ENCODE measurements at regions not wholly inside any gene's neighbourhood (a gene's known extent, or its start where the extent isn't known, plus 50 kb on each side); places are given as distances from the start of the nearest gene placed in this dataset.

GRCh38 chr5:5793242-5794117 is 371.0 kb downstream of the ICE1 start:
- H3K9ac ChIP-seq (ENCODE audit: low read depth, low read length) = no peak overlapping the region
- H3K4me2 ChIP-seq (ENCODE audit: low read length) = no peak overlapping the region
- no peaks in the 10 kb centered on the region for H3K27me3 ChIP-seq (ENCODE audit: control insufficient read depth, insufficient read depth, low read length)
- H3K4me3 ChIP-seq (ENCODE audit: low read length) = no peak overlapping the region
- no peaks in the 10 kb centered on the region for H3K4me1 ChIP-seq (ENCODE audit: control insufficient read depth, insufficient read depth, low read length)
- H3K36me3 ChIP-seq (ENCODE audit: insufficient read depth, low read length) = no peaks in the 10 kb centered on the region
- H3K9me3 ChIP-seq (replicated peaks; ENCODE audit: low read length) = peaks cover 7% of the 10 kb centered on the region

GRCh38 chr5:5792106-5792505 is 369.6 kb downstream of the ICE1 start:
- no peaks in the 10 kb centered on the region for H3K27me3 ChIP-seq (ENCODE audit: control insufficient read depth, insufficient read depth, low read length)
- H3K4me2 ChIP-seq (ENCODE audit: low read length) = no peak overlapping the region
- no peak overlapping the region for H3K4me3 ChIP-seq (ENCODE audit: low read length)
- H3K36me3 ChIP-seq (ENCODE audit: insufficient read depth, low read length) = no peaks in the 10 kb centered on the region
- H3K4me1 ChIP-seq (ENCODE audit: control insufficient read depth, insufficient read depth, low read length) = no peaks in the 10 kb centered on the region
- no peak overlapping the region for H3K9ac ChIP-seq (ENCODE audit: low read depth, low read length)
- peaks cover 7% of the 10 kb centered on the region for H3K9me3 ChIP-seq (replicated peaks; ENCODE audit: low read length)

GRCh38 chr5:5788793-5789192 is 366.3 kb downstream of the ICE1 start:
- H3K9ac ChIP-seq (ENCODE audit: low read depth, low read length) = no peak overlapping the region
- H3K9me3 ChIP-seq (replicated peaks; ENCODE audit: low read length) = peaks cover 7% of the 10 kb centered on the region
- no peaks in the 10 kb centered on the region for H3K36me3 ChIP-seq (ENCODE audit: insufficient read depth, low read length)
- H3K27me3 ChIP-seq (ENCODE audit: control insufficient read depth, insufficient read depth, low read length) = no peaks in the 10 kb centered on the region
- H3K4me3 ChIP-seq (ENCODE audit: low read length) = no peak overlapping the region
- no peaks in the 10 kb centered on the region for H3K4me1 ChIP-seq (ENCODE audit: control insufficient read depth, insufficient read depth, low read length)
- H3K4me2 ChIP-seq (ENCODE audit: low read length) = no peak overlapping the region

- no peak overlapping the region for H3K4me3 ChIP-seq (ENCODE audit: low read length)
- no peak overlapping the region for H3K4me2 ChIP-seq (ENCODE audit: low read length)
- H3K9ac ChIP-seq (ENCODE audit: low read depth, low read length) = no peak overlapping the region
- H3K9me3 ChIP-seq (replicated peaks; ENCODE audit: low read length) = peaks cover 7% of the 10 kb centered on the region
- H3K27me3 ChIP-seq (ENCODE audit: control insufficient read depth, insufficient read depth, low read length) = no peaks in the 10 kb centered on the region
- no peaks in the 10 kb centered on the region for H3K4me1 ChIP-seq (ENCODE audit: control insufficient read depth, insufficient read depth, low read length)
- H3K36me3 ChIP-seq (ENCODE audit: insufficient read depth, low read length) = no peaks in the 10 kb centered on the region
These were observed 364.9 kb downstream of the ICE1 start for GRCh38 chr5:5787373-5787772.

GRCh38 chr5:5784101-5784500 is 361.6 kb downstream of the ICE1 start:
- no peak overlapping the region for H3K9ac ChIP-seq (ENCODE audit: low read depth, low read length)
- H3K36me3 ChIP-seq (ENCODE audit: insufficient read depth, low read length) = no peaks in the 10 kb centered on the region
- no peaks in the 10 kb centered on the region for H3K9me3 ChIP-seq (replicated peaks; ENCODE audit: low read length)
- no peak overlapping the region for H3K4me3 ChIP-seq (ENCODE audit: low read length)
- no peaks in the 10 kb centered on the region for H3K4me1 ChIP-seq (ENCODE audit: control insufficient read depth, insufficient read depth, low read length)
- no peak overlapping the region for H3K4me2 ChIP-seq (ENCODE audit: low read length)
- H3K27me3 ChIP-seq (ENCODE audit: control insufficient read depth, insufficient read depth, low read length) = no peaks in the 10 kb centered on the region

GRCh38 chr5:5783021-5783420 is 360.5 kb downstream of the ICE1 start:
- no peaks in the 10 kb centered on the region for H3K27me3 ChIP-seq (ENCODE audit: control insufficient read depth, insufficient read depth, low read length)
- H3K4me2 ChIP-seq (ENCODE audit: low read length) = no peak overlapping the region
- H3K4me3 ChIP-seq (ENCODE audit: low read length) = no peak overlapping the region
- no peaks in the 10 kb centered on the region for H3K36me3 ChIP-seq (ENCODE audit: insufficient read depth, low read length)
- no peak overlapping the region for H3K9ac ChIP-seq (ENCODE audit: low read depth, low read length)
- H3K4me1 ChIP-seq (ENCODE audit: control insufficient read depth, insufficient read depth, low read length) = no peaks in the 10 kb centered on the region
- no peaks in the 10 kb centered on the region for H3K9me3 ChIP-seq (replicated peaks; ENCODE audit: low read length)

GRCh38 chr5:5782402-5782801 is 359.9 kb downstream of the ICE1 start:
- no peak overlapping the region for H3K4me2 ChIP-seq (ENCODE audit: low read length)

GRCh38 chr5:5781335-5781734 is 358.9 kb downstream of the ICE1 start:
- no peak overlapping the region for H3K4me3 ChIP-seq (ENCODE audit: low read length)
- H3K4me1 ChIP-seq (ENCODE audit: control insufficient read depth, insufficient read depth, low read length) = no peaks in the 10 kb centered on the region
- H3K9me3 ChIP-seq (replicated peaks; ENCODE audit: low read length) = peaks cover 3% of the 10 kb centered on the region
- no peak overlapping the region for H3K9ac ChIP-seq (ENCODE audit: low read depth, low read length)
- no peaks in the 10 kb centered on the region for H3K27me3 ChIP-seq (ENCODE audit: control insufficient read depth, insufficient read depth, low read length)
- no peak overlapping the region for H3K4me2 ChIP-seq (ENCODE audit: low read length)
- no peaks in the 10 kb centered on the region for H3K36me3 ChIP-seq (ENCODE audit: insufficient read depth, low read length)

More at GRCh38 chr5:5782402-5782801, 359.9 kb downstream of the ICE1 start:
- Histone ChIP-seq H3K36me3 (ENCODE audit: insufficient read depth, low read length) (no peaks in the 10 kb centered on the region), H3K9ac (ENCODE audit: low read depth, low read length) (no peak overlapping the region), H3K27me3 (ENCODE audit: control insufficient read depth, insufficient read depth, low read length) (no peaks in the 10 kb centered on the region), H3K9me3 (replicated peaks; ENCODE audit: low read length) (no peaks in the 10 kb centered on the region), H3K4me3 (ENCODE audit: low read length) (no peak overlapping the region), H3K4me1 (ENCODE audit: control insufficient read depth, insufficient read depth, low read length) (no peaks in the 10 kb centered on the region)

- no peaks in the 10 kb centered on the region for H3K4me1 ChIP-seq (ENCODE audit: control insufficient read depth, insufficient read depth, low read length)
- no peak overlapping the region for H3K4me3 ChIP-seq (ENCODE audit: low read length)
- H3K9me3 ChIP-seq (replicated peaks; ENCODE audit: low read length) = peaks cover 3% of the 10 kb centered on the region
- H3K9ac ChIP-seq (ENCODE audit: low read depth, low read length) = no peak overlapping the region
- no peaks in the 10 kb centered on the region for H3K36me3 ChIP-seq (ENCODE audit: insufficient read depth, low read length)
- no peak overlapping the region for H3K4me2 ChIP-seq (ENCODE audit: low read length)
- H3K27me3 ChIP-seq (ENCODE audit: control insufficient read depth, insufficient read depth, low read length) = no peaks in the 10 kb centered on the region
These were observed 357.8 kb downstream of the ICE1 start for GRCh38 chr5:5780253-5780652.

- H3K36me3 ChIP-seq (ENCODE audit: insufficient read depth, low read length) = no peaks in the 10 kb centered on the region
- no peaks in the 10 kb centered on the region for H3K27me3 ChIP-seq (ENCODE audit: control insufficient read depth, insufficient read depth, low read length)
- H3K4me1 ChIP-seq (ENCODE audit: control insufficient read depth, insufficient read depth, low read length) = no peaks in the 10 kb centered on the region
- H3K9ac ChIP-seq (ENCODE audit: low read depth, low read length) = no peak overlapping the region
- no peak overlapping the region for H3K4me2 ChIP-seq (ENCODE audit: low read length)
- peaks cover 3% of the 10 kb centered on the region for H3K9me3 ChIP-seq (replicated peaks; ENCODE audit: low read length)
- H3K4me3 ChIP-seq (ENCODE audit: low read length) = no peak overlapping the region
These were observed 354.5 kb downstream of the ICE1 start for GRCh38 chr5:5777013-5777412.

GRCh38 chr5:5772202-5772601 is 349.7 kb downstream of the ICE1 start:
- Histone ChIP-seq H3K4me2 (ENCODE audit: low read length) (no peak overlapping the region), H3K27me3 (ENCODE audit: control insufficient read depth, insufficient read depth, low read length) (no peaks in the 10 kb centered on the region), H3K4me1 (ENCODE audit: control insufficient read depth, insufficient read depth, low read length) (no peaks in the 10 kb centered on the region), H3K9ac (ENCODE audit: low read depth, low read length) (no peak overlapping the region), H3K9me3 (replicated peaks; ENCODE audit: low read length) (peaks cover 10% of the 10 kb centered on the region), H3K36me3 (ENCODE audit: insufficient read depth, low read length) (no peaks in the 10 kb centered on the region), H3K4me3 (ENCODE audit: low read length) (no peak overlapping the region)

- H3K4me3 ChIP-seq (ENCODE audit: low read length) = no peak overlapping the region
- no peaks in the 10 kb centered on the region for H3K36me3 ChIP-seq (ENCODE audit: insufficient read depth, low read length)
These were observed 348.3 kb downstream of the ICE1 start for GRCh38 chr5:5770825-5771224.

More at GRCh38 chr5:5770825-5771224, 348.3 kb downstream of the ICE1 start:
- Histone ChIP-seq H3K9me3 (replicated peaks; ENCODE audit: low read length) (peaks cover 7% of the 10 kb centered on the region), H3K4me1 (ENCODE audit: control insufficient read depth, insufficient read depth, low read length) (no peaks in the 10 kb centered on the region), H3K4me2 (ENCODE audit: low read length) (no peak overlapping the region), H3K9ac (ENCODE audit: low read depth, low read length) (no peak overlapping the region), H3K27me3 (ENCODE audit: control insufficient read depth, insufficient read depth, low read length) (no peaks in the 10 kb centered on the region)
